ENCODE measurements at regions not wholly inside any gene's neighbourhood (a gene's known extent, or its start where the extent isn't known, plus 50 kb on each side); places are given as distances from the start of the nearest gene placed in this dataset.

DNA sequence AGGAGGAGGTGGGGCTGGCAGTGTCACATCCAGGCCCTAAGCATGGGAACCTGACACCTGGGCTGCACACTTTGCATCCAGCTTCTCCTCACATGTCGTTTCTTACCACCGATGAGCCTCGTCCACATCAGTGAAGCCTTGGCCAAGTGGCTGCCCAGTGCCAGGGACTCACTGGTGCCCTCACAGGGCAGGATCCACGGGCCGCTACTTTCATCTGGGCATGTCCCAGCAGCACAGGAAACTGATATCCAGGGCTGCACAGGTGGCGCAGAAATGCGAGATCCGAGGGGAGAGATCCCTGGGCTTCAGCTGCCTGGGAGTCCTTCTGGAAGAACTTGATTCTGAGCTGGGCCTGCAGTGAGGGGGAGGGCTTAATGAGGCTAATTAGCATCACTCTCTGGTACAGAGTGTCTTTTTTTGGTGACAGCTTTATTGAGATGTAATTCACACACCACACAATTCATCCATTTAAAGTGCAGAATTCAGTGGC, 291.6 kb upstream of the HDAC4 start:
- no peak for DNase-seq (ENCODE audit: extremely low read depth in 1 of 4, low spot score in 3 of 4)
- Histone ChIP-seq H3K9me3 (replicated peaks; ENCODE audit: control insufficient read depth, insufficient read depth, low read depth, low read length) (no peaks in the 10 kb centered on the region), H2AFZ (ENCODE audit: low read depth, low read length) (no peak overlapping the region), H3K9me1 (ENCODE audit: control insufficient read depth, insufficient read depth, low read length) (no peaks in the 10 kb centered on the region), H3K9ac (ENCODE audit: insufficient read depth in 1 of 2, low read depth in 2 of 2, low read length in 2 of 2) (no peak overlapping the region), H3K4me1 (replicated peaks in 1 of 2; ENCODE audit: control insufficient read depth in 2 of 2, insufficient read depth in 2 of 2, low read length in 2 of 2) (peaks cover 0 to 8% of the 10 kb centered on the region in 2 experiments; a peak in 2 of 5 replicates), H3K27ac (ENCODE audit: extremely low read depth, low read depth, low read length) (no peak overlapping the region), H3K4me2 (ENCODE audit: insufficient read depth, low read length) (no peak overlapping the region), H3K79me2 (ENCODE audit: control insufficient read depth, insufficient read depth, low read length) (no peaks in the 10 kb centered on the region), H3K36me3 (ENCODE audit: control insufficient read depth, insufficient read depth, low read length) (no peaks in the 10 kb centered on the region), H4K20me1 (replicated peaks; ENCODE audit: control insufficient read depth, insufficient read depth, low read length) (no peaks in the 10 kb centered on the region), H3K4me3 (no peak overlapping the region), H3K27me3 (ENCODE audit: control insufficient read depth in 2 of 2, insufficient read depth in 2 of 2, low read length in 2 of 2) (peaks cover 2 to 47% of the 10 kb centered on the region in 2 experiments; a peak in 2 of 5 replicates)
- FAIRE-seq: no peak
- ATAC-seq: no peak
- no peak for TF ChIP-seq ZNF224 (CRISPR knock-in tag; IDR thresholded peaks at IDR 0.05)
- TF ChIP-seq ESRRB (CRISPR knock-in tag; IDR thresholded peaks at IDR 0.05; ENCODE audit: borderline replicate concordance): no peak
- TF ChIP-seq SNRNP70 (optimal IDR thresholded peaks at IDR 0.05; ENCODE audit: low read depth, low read length): no peak
- no peak for TF ChIP-seq NFYB (IDR thresholded peaks at IDR 0.05; ENCODE audit: extremely low read depth, insufficient read length)
- TF ChIP-seq SMAD4 (CRISPR knock-in tag; conservative IDR thresholded peaks at IDR 0.05): no peak
- TF ChIP-seq, protein P1, sequence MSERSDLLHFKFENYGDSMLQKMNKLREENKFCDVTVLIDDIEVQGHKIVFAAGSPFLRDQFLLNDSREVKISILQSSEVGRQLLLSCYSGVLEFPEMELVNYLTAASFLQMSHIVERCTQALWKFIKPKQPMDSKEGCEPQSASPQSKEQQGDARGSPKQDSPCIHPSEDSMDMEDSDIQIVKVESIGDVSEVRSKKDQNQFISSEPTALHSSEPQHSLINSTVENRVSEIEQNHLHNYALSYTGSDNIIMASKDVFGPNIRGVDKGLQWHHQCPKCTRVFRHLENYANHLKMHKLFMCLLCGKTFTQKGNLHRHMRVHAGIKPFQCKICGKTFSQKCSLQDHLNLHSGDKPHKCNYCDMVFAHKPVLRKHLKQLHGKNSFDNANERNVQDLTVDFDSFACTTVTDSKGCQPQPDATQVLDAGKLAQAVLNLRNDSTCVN (CRISPR knock-in tag; IDR thresholded peaks at IDR 0.05): no peak
- TF ChIP-seq ZNF398 (CRISPR knock-in tag; IDR thresholded peaks at IDR 0.05): no peak
- CTCF ChIA-PET (ENCODE audit: low intra/inter-chr PET ratio): no interaction called here
- intact Hi-C loops (cut with micrococcal nuclease) (no loop called here), in situ Hi-C loops (cut with MboI) (no loop called here)
- WGBS (ENCODE audit: insufficient coverage, low coverage, missing lambda C conversion rate): 2% methylated on average over 7 of the region's 8 CpGs
- no TSS peak for BruUV-seq (replicated peaks)
- POLR2A ChIA-PET: interaction anchor here (0.7 kb wide), 1 partner anchor 641 kb away, joined by 3 read pairs; no protein-coding TSS in a partner anchor
